ENCODE measurements at regions not wholly inside any gene's neighbourhood (a gene's known extent, or its start where the extent isn't known, plus 50 kb on each side); places are given as distances from the start of the nearest gene placed in this dataset.

- TF ChIP-seq CTCF (IDR thresholded peaks at IDR 0.05; ENCODE audit: low read depth, low read length, poor library complexity, severe bottlenecking) (no peak), EZH2phosphoT487 (IDR thresholded peaks at IDR 0.05; ENCODE audit: borderline replicate concordance, low read length) (no peak)
Observed at GRCh38 chr14:105602799-105603793, 76.7 kb downstream of the TMEM121 start.

Data from DOHH2 (cell line).